IMR-90 (cell line): ENCODE measurements at regions not wholly inside any gene's neighbourhood (a gene's known extent, or its start where the extent isn't known, plus 50 kb on each side); places are given as distances from the start of the nearest gene placed in this dataset.
A peak's percentile ranks its signal among the peaks of the same experiment; 100 is the strongest.

ENCODE experiments used
- ATAC-seq: fragments of 200-7000 bp; cut with Tn5 transposase; 2 replicates; pipeline ENCODE4 v1.9.1; 2020; ENCODE audit warnings: low read depth, mild to moderate bottlenecking, moderate library complexity
- BruUV-seq: library from RNA; stranded (reverse); fragments of 400-500 nt; replicated peaks from 2 replicates; lab custom pipeline; 2021; lab: Mats Ljungman, UMichigan
- CTCF ChIA-PET: fragments of 300-600 bp; formaldehyde crosslinking; extraction: SDS; loops from one replicate; lab custom pipeline; 2021; ENCODE audit warnings: antibody characterized with exemption; lab: Yijun Ruan, JAX
- POLR2A ChIA-PET: fragments of 300-600 bp; sonication (Branson Sonifier 250); formaldehyde crosslinking; loops from one replicate; lab custom pipeline; 2022; ENCODE audit warnings: antibody characterized with exemption; ENCODE audit not compliant: unreplicated experiment; lab: Charles Lee
- DNase-seq: peaks from one replicate; pipeline ENCODE4 v3.0.0; 2013
- H2AFZ ChIP-seq: replicated peaks from 2 replicates; pipeline ENCODE3; 2013; ENCODE audit warnings: low read length, mild to moderate bottlenecking; ENCODE audit not compliant: poor library complexity
- H2AK5ac ChIP-seq: 2 replicates; pipeline ENCODE4 v1.6.1; 2013; ENCODE audit warnings: low read depth, low read length, inconsistent platforms
- H2AK9ac ChIP-seq: replicated peaks from 2 replicates; pipeline ENCODE3; 2013; ENCODE audit warnings: mild to moderate bottlenecking, low read depth, low read length, moderate library complexity; ENCODE audit not compliant: poor library complexity
- H2BK120ac ChIP-seq: 2 replicates; pipeline ENCODE4 v1.6.1; 2013; ENCODE audit warnings: low read depth, low read length, inconsistent platforms
- H2BK15ac ChIP-seq: 3 replicates; pipeline ENCODE4 v1.6.1; 2013; ENCODE audit warnings: low read depth, low read length, inconsistent platforms
- H2BK20ac ChIP-seq: 2 replicates; pipeline ENCODE4 v1.6.1; 2013; ENCODE audit warnings: low read depth, mild to moderate bottlenecking, inconsistent platforms, low read length, moderate library complexity
- H2BK5ac ChIP-seq: 2 replicates; pipeline ENCODE4 v1.6.1; 2013; ENCODE audit warnings: mild to moderate bottlenecking, low read depth, low read length, inconsistent platforms; ENCODE audit not compliant: poor library complexity, severe bottlenecking
- H3K14ac ChIP-seq: replicated peaks from 2 replicates; pipeline ENCODE4 v1.6.1; 2013; ENCODE audit warnings: low read depth, low read length, inconsistent platforms
- H3K18ac ChIP-seq: 2 replicates; pipeline ENCODE4 v1.6.1; 2013; ENCODE audit warnings: low read depth, low read length, control low read depth
- H3K23ac ChIP-seq: 2 replicates; pipeline ENCODE4 v1.6.1; 2013; ENCODE audit warnings: low read depth, low read length, inconsistent platforms
- H3K27ac ChIP-seq: 2 replicates; pipeline ENCODE4 v1.5.1; 2013; ENCODE audit warnings: mild to moderate bottlenecking, control low read depth, low read length; ENCODE audit not compliant: insufficient read depth
- H3K27me3 ChIP-seq: 2 replicates; pipeline ENCODE4 v1.6.1; 2013; ENCODE audit warnings: low read length; ENCODE audit not compliant: control insufficient read depth, insufficient read depth
- H3K36me3 ChIP-seq: 2 replicates; pipeline ENCODE4 v1.6.1; 2013; ENCODE audit warnings: low read length, mixed read lengths; ENCODE audit not compliant: control insufficient read depth, insufficient read depth
- H3K4ac ChIP-seq: 2 replicates; pipeline ENCODE4 v1.6.1; 2013; ENCODE audit warnings: low read depth, low read length, inconsistent platforms
- H3K4me1 ChIP-seq: 2 replicates; pipeline ENCODE4 v1.6.1; 2013; ENCODE audit warnings: low read length, mixed read lengths; ENCODE audit not compliant: control insufficient read depth, insufficient read depth
- H3K4me2 ChIP-seq: 2 replicates; pipeline ENCODE4 v1.6.1; 2013; ENCODE audit warnings: low read depth, mild to moderate bottlenecking, control low read depth, low read length, moderate library complexity
- H3K4me3 ChIP-seq: 2 replicates; pipeline ENCODE4 v1.5.1; 2013; ENCODE audit warnings: low read depth, mild to moderate bottlenecking, control low read depth, low read length, moderate library complexity; ENCODE audit not compliant: insufficient read depth
- H3K56ac ChIP-seq: 2 replicates; pipeline ENCODE4 v1.6.1; 2013; ENCODE audit warnings: low read length, inconsistent platforms; ENCODE audit not compliant: insufficient read depth; ENCODE audit errors: extremely low read depth
- H3K79me1 ChIP-seq, 2 experiments: 2 replicates each; pipeline ENCODE4 v1.6.1; 2013; ENCODE audit warnings: low read length in 2 of 2, inconsistent platforms in 1 of 2, low read depth in 1 of 2
- H3K9ac ChIP-seq: 2 replicates; pipeline ENCODE4 v1.6.1; 2013; ENCODE audit warnings: low read depth, low read length, control low read depth
- H3K9me1 ChIP-seq: 2 replicates; pipeline ENCODE4 v1.6.1; 2013; ENCODE audit warnings: low read length, inconsistent platforms; ENCODE audit not compliant: insufficient read depth
- H3K9me3 ChIP-seq: 2 replicates; pipeline ENCODE4 v1.6.1; 2013; ENCODE audit warnings: low read length; ENCODE audit not compliant: control insufficient read depth, insufficient read depth
- H4K20me1 ChIP-seq: 2 replicates; pipeline ENCODE4 v1.6.1; 2013; ENCODE audit warnings: low read length, inconsistent platforms; ENCODE audit not compliant: insufficient read depth
- H4K5ac ChIP-seq: 2 replicates; pipeline ENCODE4 v1.6.1; 2013; ENCODE audit warnings: mild to moderate bottlenecking, low read depth, low read length, control low read depth
- H4K8ac ChIP-seq, 2 experiments: 2 replicates each; pipeline ENCODE4 v1.6.1; 2013; ENCODE audit warnings: low read depth in 2 of 2, low read length in 2 of 2, control low read depth in 1 of 2, inconsistent platforms in 1 of 2
- H4K91ac ChIP-seq: 2 replicates; pipeline ENCODE4 v1.6.1; 2013; ENCODE audit warnings: low read depth, low read length, inconsistent platforms; ENCODE audit not compliant: insufficient read depth
- CHD1 ChIP-seq: IDR thresholded peaks from 2 replicates; pipeline ENCODE4 v1.6.1; 2012; ENCODE audit warnings: low read depth, low read length, improper control_type of control experiment
- FOS ChIP-seq: fragments of 150-350 bp; IDR thresholded peaks from 2 replicates; pipeline ENCODE4 v1.6.1; 2016; ENCODE audit warnings: low read depth, low read length
- MXI1 ChIP-seq: IDR thresholded peaks from 2 replicates; pipeline ENCODE4 v1.6.1; 2012; ENCODE audit warnings: low read depth, mild to moderate bottlenecking, low read length, moderate library complexity, borderline replicate concordance
- RFX5 ChIP-seq: IDR thresholded peaks from 2 replicates; pipeline ENCODE4 v1.8.0; 2012; ENCODE audit warnings: low read depth, mild to moderate bottlenecking, low read length, moderate library complexity
- SMC3 ChIP-seq: fragments of 150-350 bp; IDR thresholded peaks from 2 replicates; pipeline ENCODE4 v1.6.1; 2016; ENCODE audit warnings: low read depth, mild to moderate bottlenecking, antibody characterized with exemption, low read length, moderate library complexity
- WGBS, 2 experiments: methylation state at CpG; one replicate each; pipeline versions ENCODE4 v1.1.5 to v1.1.7; 2013; ENCODE audit warnings: missing lambda C conversion rate in 2 of 2; ENCODE audit not compliant: insufficient read length in 1 of 2; ENCODE audit errors: extremely low coverage in 2 of 2; 5-methylcytosine and 5-hydroxymethylcytosine counted together
- dilution Hi-C: fragments of 300-500 bp; cut with HindIII; formaldehyde crosslinking; loops from one replicate; pipeline ENCODE4 v1.14.3; 2018; ENCODE audit warnings: low sequenced_read_pairs; ENCODE audit not compliant: unreplicated experiment
- in situ Hi-C: fragments of 300-500 bp; cut with MboI; formaldehyde crosslinking; loops from 3 replicates; pipeline ENCODE4 v1.14.3; 2019; ENCODE audit warnings: low sequenced_read_pairs, inconsistent platforms, mixed read lengths
- intact Hi-C: fragments of 100-400 bp; cut with micrococcal nuclease; formaldehyde crosslinking; loops from 2 replicates; pipeline ENCODE4 v1.10.0; 2022
- TF ChIP-seq, protein P1 (sequence below): conservative IDR thresholded peaks from 2 replicates; pipeline ENCODE4 v1.5.1; 2012; ENCODE audit warnings: mild to moderate bottlenecking, low read depth, low read length, improper control_type of control experiment

DNA sequence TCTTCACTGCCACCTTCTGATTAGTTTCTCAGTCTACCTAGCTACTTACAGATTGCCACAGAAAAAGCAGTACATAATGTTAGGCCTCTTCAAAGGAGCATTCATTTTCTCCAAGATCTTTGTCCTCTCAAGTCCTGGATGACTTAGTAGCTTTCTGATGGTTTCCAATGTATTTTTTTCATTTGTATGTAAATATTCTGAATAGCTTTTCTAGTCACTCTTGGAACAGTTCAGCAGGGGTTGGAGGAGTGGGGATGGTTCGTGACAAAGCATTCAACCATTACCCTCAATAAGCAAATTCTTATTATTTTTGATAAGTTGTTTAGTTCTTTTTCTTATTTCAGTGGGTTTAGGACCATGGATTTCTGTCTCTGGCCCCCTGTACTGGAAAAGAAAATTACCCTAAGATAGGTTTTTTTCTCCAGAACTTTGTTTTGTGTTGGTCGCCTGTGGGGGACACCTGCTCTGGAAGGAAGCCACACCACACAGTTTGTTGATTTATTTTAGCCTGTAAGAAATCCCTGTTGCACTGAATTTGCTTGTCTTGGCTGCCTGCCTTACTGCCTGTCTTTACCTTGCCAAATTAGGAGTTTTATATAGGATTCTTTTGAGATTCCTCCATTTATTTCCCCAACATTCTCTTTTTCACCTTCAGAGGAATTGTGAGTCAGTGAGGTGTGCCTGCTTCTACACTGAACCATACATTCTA is 247.9 kb downstream of the RFPL4B start:
- Histone ChIP-seq H4K5ac (no peak overlapping the region), H3K56ac (no peak overlapping the region), H3K27ac (no peak overlapping the region), H2AK9ac (no peak overlapping the region), H3K14ac (no peak overlapping the region), H3K4me2 (no peak overlapping the region), H3K18ac (no peak overlapping the region), H2AK5ac (no peak overlapping the region), H3K9me3 (peaks cover 2% of the 10 kb centered on the region; the same call in 1 of the 2 replicates), H3K23ac (no peak overlapping the region), H4K20me1 (no peaks in the 10 kb centered on the region), H4K8ac (no peak overlapping the region), H2BK120ac (no peak overlapping the region), H3K27me3 (no peaks in the 10 kb centered on the region; the same call in 1 of the 2 replicates), H3K79me1 (no peaks in the 10 kb centered on the region), H3K4me1 (0 out of 2 replicates have a peak, but pooled peaks cover 2% of the 10 kb centered on the region), H3K4me3 (no peak overlapping the region), H3K4ac (no peak overlapping the region), H2BK5ac (no peak overlapping the region), H3K9ac (no peak overlapping the region), H2AFZ (no peak overlapping the region), H2BK15ac (no peak overlapping the region), H3K36me3 (no peaks in the 10 kb centered on the region), H3K9me1 (no peaks in the 10 kb centered on the region), H4K91ac (no peak overlapping the region), H2BK20ac (no peak overlapping the region)
- POLR2A ChIA-PET, result no interaction called here
- TF ChIP-seq RFX5, result no peak
- TF ChIP-seq CHD1, result no peak
- no peak for TF ChIP-seq MXI1
- TF ChIP-seq, protein P1, sequence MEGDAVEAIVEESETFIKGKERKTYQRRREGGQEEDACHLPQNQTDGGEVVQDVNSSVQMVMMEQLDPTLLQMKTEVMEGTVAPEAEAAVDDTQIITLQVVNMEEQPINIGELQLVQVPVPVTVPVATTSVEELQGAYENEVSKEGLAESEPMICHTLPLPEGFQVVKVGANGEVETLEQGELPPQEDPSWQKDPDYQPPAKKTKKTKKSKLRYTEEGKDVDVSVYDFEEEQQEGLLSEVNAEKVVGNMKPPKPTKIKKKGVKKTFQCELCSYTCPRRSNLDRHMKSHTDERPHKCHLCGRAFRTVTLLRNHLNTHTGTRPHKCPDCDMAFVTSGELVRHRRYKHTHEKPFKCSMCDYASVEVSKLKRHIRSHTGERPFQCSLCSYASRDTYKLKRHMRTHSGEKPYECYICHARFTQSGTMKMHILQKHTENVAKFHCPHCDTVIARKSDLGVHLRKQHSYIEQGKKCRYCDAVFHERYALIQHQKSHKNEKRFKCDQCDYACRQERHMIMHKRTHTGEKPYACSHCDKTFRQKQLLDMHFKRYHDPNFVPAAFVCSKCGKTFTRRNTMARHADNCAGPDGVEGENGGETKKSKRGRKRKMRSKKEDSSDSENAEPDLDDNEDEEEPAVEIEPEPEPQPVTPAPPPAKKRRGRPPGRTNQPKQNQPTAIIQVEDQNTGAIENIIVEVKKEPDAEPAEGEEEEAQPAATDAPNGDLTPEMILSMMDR, result no peak
- TF ChIP-seq FOS, result no peak
- no peak for TF ChIP-seq SMC3
- ATAC-seq, result no peak
- intact Hi-C loops (no loop called here), dilution Hi-C loops (no loop called here), in situ Hi-C loops (no loop called here)
- CTCF ChIA-PET, result interaction anchor here (0.6 kb wide), 1 partner anchor 419 kb away, joined by 3 read pairs; no protein-coding TSS in a partner anchor
- BruUV-seq, result no TSS peak
- DNase-seq, result peak; percentile 12
- WGBS, 2 experiments, result no CpG with 5 or more reads among the region's 2 CpGs
